ENCODE measurements at regions not wholly inside any gene's neighbourhood (a gene's known extent, or its start where the extent isn't known, plus 50 kb on each side); places are given as distances from the start of the nearest gene placed in this dataset.

DNA sequence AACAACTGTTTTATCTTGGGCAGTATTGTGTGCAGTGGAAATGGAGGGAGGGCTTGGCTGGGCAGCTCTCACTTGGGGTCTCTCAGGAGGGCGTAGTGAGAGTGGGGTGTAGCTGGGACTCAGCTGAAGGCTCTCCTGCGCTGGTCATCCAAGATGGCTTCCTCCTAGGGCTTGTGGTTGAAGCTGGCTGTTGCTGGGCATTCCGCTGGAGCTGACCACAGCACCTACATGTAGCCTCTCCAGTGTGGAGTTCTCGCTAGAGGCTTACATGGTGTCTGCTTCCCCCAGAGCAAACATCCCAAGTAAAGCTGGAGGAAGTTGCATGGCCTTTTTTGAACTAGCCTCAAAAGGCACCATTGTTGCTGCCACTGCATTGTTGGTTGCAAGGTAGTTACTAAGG lies 344.1 kb upstream of the MARCKS start:
- TF ChIP-seq, protein P1, sequence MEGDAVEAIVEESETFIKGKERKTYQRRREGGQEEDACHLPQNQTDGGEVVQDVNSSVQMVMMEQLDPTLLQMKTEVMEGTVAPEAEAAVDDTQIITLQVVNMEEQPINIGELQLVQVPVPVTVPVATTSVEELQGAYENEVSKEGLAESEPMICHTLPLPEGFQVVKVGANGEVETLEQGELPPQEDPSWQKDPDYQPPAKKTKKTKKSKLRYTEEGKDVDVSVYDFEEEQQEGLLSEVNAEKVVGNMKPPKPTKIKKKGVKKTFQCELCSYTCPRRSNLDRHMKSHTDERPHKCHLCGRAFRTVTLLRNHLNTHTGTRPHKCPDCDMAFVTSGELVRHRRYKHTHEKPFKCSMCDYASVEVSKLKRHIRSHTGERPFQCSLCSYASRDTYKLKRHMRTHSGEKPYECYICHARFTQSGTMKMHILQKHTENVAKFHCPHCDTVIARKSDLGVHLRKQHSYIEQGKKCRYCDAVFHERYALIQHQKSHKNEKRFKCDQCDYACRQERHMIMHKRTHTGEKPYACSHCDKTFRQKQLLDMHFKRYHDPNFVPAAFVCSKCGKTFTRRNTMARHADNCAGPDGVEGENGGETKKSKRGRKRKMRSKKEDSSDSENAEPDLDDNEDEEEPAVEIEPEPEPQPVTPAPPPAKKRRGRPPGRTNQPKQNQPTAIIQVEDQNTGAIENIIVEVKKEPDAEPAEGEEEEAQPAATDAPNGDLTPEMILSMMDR (IDR thresholded peaks at IDR 0.05): no peak
- no peak for TF ChIP-seq POLR2A (IDR thresholded peaks at IDR 0.05)
